HEK293 (cell line): ENCODE measurements at regions not wholly inside any gene's neighbourhood (a gene's known extent, or its start where the extent isn't known, plus 50 kb on each side); places are given as distances from the start of the nearest gene placed in this dataset.

Experiments
- CTCF ChIA-PET: fragments of 350-600 bp; formaldehyde crosslinking; extraction: SDS; loops from one replicate; lab custom pipeline; 2021; ENCODE audit warnings: antibody characterized with exemption; lab: Yijun Ruan, JAX
- POLR2A ChIA-PET: fragments of 300-600 bp; formaldehyde crosslinking; extraction: SDS; loops from one replicate; lab custom pipeline; 2020; ENCODE audit warnings: antibody characterized with exemption, inconsistent platforms; lab: Yijun Ruan, JAX
- H3K27ac ChIP-seq: fragments of 200-500 bp; sonication (Bioruptor generic); 2 replicates; pipeline ENCODE4 v1.5.1; 2014; ENCODE audit warnings: low read depth, low read length, control low read depth, inconsistent platforms; ENCODE audit errors: extremely low read depth
- H3K36me3 ChIP-seq, 2 experiments: fragments of 200-500 bp in 1 of 2; sonication (Bioruptor generic) in 1 of 2; 1 replicate in 1 of 2; 2 replicates in 1 of 2; pipeline ENCODE4 v1.5.1; 2014 to 2017; ENCODE audit warnings: inconsistent platforms in 2 of 2, low read length in 2 of 2; ENCODE audit not compliant: control insufficient read depth in 2 of 2, insufficient read depth in 1 of 2
- H3K4me1 ChIP-seq: fragments of 200-500 bp; sonication (Bioruptor generic); 2 replicates; pipeline ENCODE4 v1.5.1; 2014; ENCODE audit warnings: mild to moderate bottlenecking, low read length, inconsistent platforms; ENCODE audit not compliant: control insufficient read depth, insufficient read depth
- H3K4me3 ChIP-seq: 2 replicates; pipeline ENCODE4 v1.5.1; 2011; ENCODE audit warnings: low read depth, mild to moderate bottlenecking, control low read depth, low read length, moderate library complexity
- H3K9me3 ChIP-seq: fragments of 200-500 bp; sonication (Bioruptor generic); 2 replicates; pipeline ENCODE4 v1.5.1; 2014; ENCODE audit warnings: low read depth, low read length, inconsistent platforms; ENCODE audit not compliant: control insufficient read depth, insufficient read depth
- BCL11A ChIP-seq: fragments of 450-650 bp; formaldehyde crosslinking; IDR thresholded peaks from 2 replicates; pipeline ENCODE4 v1.5.1; 2016; ENCODE audit warnings: low read depth, missing biosample characterization, missing genetic modification characterization
- FEZF1 ChIP-seq: fragments of 450-650 bp; formaldehyde crosslinking; IDR thresholded peaks from 2 replicates; pipeline ENCODE4 v1.5.1; 2016; ENCODE audit warnings: missing biosample characterization, missing genetic modification characterization
- SCRT1 ChIP-seq: fragments of 450-650 bp; formaldehyde crosslinking; IDR thresholded peaks from 2 replicates; pipeline ENCODE4 v1.5.1; 2016; ENCODE audit warnings: missing biosample characterization, missing genetic modification characterization, borderline replicate concordance
- ZFP41 ChIP-seq: fragments of 450-650 bp; formaldehyde crosslinking; IDR thresholded peaks from 2 replicates; pipeline ENCODE4 v1.5.1; 2016; ENCODE audit warnings: missing biosample characterization, missing genetic modification characterization, borderline replicate concordance
- ZNF140 ChIP-seq: fragments of 450-650 bp; formaldehyde crosslinking; IDR thresholded peaks from 2 replicates; pipeline ENCODE4 v1.5.1; 2016; ENCODE audit warnings: missing biosample characterization, missing genetic modification characterization
- ZNF146 ChIP-seq: fragments of 450-650 bp; formaldehyde crosslinking; IDR thresholded peaks from 2 replicates; pipeline ENCODE4 v1.5.1; 2016; ENCODE audit warnings: missing biosample characterization, missing genetic modification characterization
- ZNF16 ChIP-seq: fragments of 450-650 bp; formaldehyde crosslinking; IDR thresholded peaks from 2 replicates; pipeline ENCODE4 v1.5.1; 2016; ENCODE audit warnings: low read depth, missing biosample characterization, missing genetic modification characterization
- ZNF184 ChIP-seq: fragments of 450-650 bp; IDR thresholded peaks from 2 replicates; pipeline ENCODE4 v1.5.1; 2018; ENCODE audit warnings: missing biosample characterization, mild to moderate bottlenecking, missing genetic modification characterization
- ZNF214 ChIP-seq: fragments of 450-650 bp; formaldehyde crosslinking; IDR thresholded peaks from 2 replicates; pipeline ENCODE4 v1.5.1; 2017; ENCODE audit warnings: missing biosample characterization, mild to moderate bottlenecking, missing genetic modification characterization, borderline replicate concordance
- ZNF221 ChIP-seq: fragments of 450-650 bp; formaldehyde crosslinking; IDR thresholded peaks from 2 replicates; pipeline ENCODE4 v1.5.1; 2017; ENCODE audit warnings: missing biosample characterization, missing genetic modification characterization, borderline replicate concordance
- ZNF324 ChIP-seq: fragments of 450-650 bp; formaldehyde crosslinking; IDR thresholded peaks from 2 replicates; pipeline ENCODE4 v1.5.1; 2016; ENCODE audit warnings: missing biosample characterization, missing genetic modification characterization
- ZNF560 ChIP-seq: fragments of 450-650 bp; formaldehyde crosslinking; IDR thresholded peaks from 2 replicates; pipeline ENCODE4 v1.5.1; 2017; ENCODE audit warnings: missing biosample characterization, missing genetic modification characterization, borderline replicate concordance
- ZNF837 ChIP-seq: fragments of 450-650 bp; formaldehyde crosslinking; IDR thresholded peaks from 2 replicates; pipeline ENCODE4 v1.5.1; 2016; ENCODE audit warnings: missing biosample characterization, missing genetic modification characterization
- TF ChIP-seq, protein P1 (sequence below): sonication (generic); formaldehyde crosslinking; IDR thresholded peaks from 2 replicates; pipeline ENCODE4 v1.8.1; 2022; ENCODE audit warnings: mild to moderate bottlenecking, moderate library complexity, missing genetic modification reagents
- TF ChIP-seq, protein P2 (sequence below): fragments of 450-650 bp; IDR thresholded peaks from 2 replicates; pipeline ENCODE4 v1.5.1; 2018; ENCODE audit warnings: missing biosample characterization, missing genetic modification characterization
- TF ChIP-seq, protein P3 (sequence below): fragments of 450-650 bp; formaldehyde crosslinking; IDR thresholded peaks from 2 replicates; pipeline ENCODE4 v1.5.1; 2016; ENCODE audit warnings: missing biosample characterization, missing genetic modification characterization
- TF ChIP-seq, protein P4 (sequence below): fragments of 450-650 bp; formaldehyde crosslinking; IDR thresholded peaks from 2 replicates; pipeline ENCODE4 v1.5.1; 2016; ENCODE audit warnings: missing biosample characterization, missing genetic modification characterization
- TF ChIP-seq, protein P5 (sequence below): fragments of 450-650 bp; formaldehyde crosslinking; IDR thresholded peaks from 2 replicates; pipeline ENCODE4 v1.5.1; 2016; ENCODE audit warnings: missing biosample characterization, missing genetic modification characterization, borderline replicate concordance

DNA sequence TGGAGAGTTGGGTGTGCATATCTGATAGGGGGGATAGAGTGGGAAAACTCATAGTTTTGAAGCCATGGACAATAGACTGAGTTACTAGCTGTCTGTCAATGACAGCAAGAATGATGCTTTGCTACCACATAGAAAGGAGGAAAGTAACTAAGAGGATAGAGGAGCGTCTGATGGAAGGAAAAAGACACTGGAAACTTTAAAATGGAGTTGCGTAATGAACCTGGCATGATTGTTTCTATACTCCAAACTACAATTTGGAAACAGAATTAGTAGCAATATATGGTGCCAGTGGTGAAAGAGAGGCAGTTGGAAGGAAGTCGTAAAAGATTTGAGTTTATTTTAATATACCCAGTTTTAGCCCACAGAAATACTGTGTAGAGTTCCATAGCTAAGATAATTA, 163.6 kb downstream of the TUSC7 start:
- no peaks in the 10 kb centered on the region for H3K9me3 ChIP-seq
- H3K27ac ChIP-seq: no peak overlapping the region
- no peaks in the 10 kb centered on the region for H3K36me3 ChIP-seq
- no peaks in the 10 kb centered on the region for H3K4me1 ChIP-seq
- TF ChIP-seq, protein P1, sequence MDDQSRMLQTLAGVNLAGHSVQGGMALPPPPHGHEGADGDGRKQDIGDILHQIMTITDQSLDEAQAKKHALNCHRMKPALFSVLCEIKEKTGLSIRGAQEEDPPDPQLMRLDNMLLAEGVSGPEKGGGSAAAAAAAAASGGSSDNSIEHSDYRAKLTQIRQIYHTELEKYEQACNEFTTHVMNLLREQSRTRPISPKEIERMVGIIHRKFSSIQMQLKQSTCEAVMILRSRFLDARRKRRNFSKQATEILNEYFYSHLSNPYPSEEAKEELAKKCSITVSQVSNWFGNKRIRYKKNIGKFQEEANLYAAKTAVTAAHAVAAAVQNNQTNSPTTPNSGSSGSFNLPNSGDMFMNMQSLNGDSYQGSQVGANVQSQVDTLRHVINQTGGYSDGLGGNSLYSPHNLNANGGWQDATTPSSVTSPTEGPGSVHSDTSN: no peak
- TF ChIP-seq ZNF560 (tag by site-specific recombination): no peak
- TF ChIP-seq ZFP41: no peak
- TF ChIP-seq, all 188 proteins: peak for 0
- no peak overlapping the region for H3K4me3 ChIP-seq
- ChIA-PET POLR2A (no interaction called here), CTCF (interaction anchor here (0.7 kb wide), 1 partner anchor 368 kb away, joined by 3 read pairs; no protein-coding TSS in a partner anchor)

DNA sequence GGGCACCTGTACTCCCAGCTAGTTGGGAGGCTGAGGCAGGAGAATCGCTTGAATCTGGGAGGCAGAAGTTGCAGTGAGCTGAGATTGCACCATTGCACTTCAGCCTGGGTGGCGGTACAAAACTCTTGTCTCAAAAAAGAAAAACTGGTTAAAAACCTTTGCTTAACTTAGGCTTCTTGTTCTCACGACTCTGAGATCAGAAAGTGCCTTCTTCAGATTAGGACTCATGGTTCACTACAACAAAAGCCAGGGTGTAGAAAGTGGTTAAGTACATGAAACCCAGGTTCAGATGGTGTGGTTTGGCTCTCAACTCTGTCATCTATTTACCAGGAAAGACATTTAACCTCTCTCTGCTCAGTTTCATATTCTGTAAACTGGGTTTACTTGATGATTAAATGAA, 168.4 kb downstream of the TUSC7 start:
- H3K27ac ChIP-seq: no peak overlapping the region
- H3K36me3 ChIP-seq: no peaks in the 10 kb centered on the region
- TF ChIP-seq BCL11A (tag by site-specific recombination) (no peak), ZNF837 (no peak), ZNF16 (no peak), ZNF140 (no peak), SCRT1 (tag by site-specific recombination) (no peak), ZNF221 (tag by site-specific recombination) (no peak), ZNF214 (no peak), ZNF146 (tag by site-specific recombination) (no peak), FEZF1 (tag by site-specific recombination) (no peak), ZNF184 (no peak), ZNF324 (tag by site-specific recombination) (no peak)
- TF ChIP-seq, protein P2, sequence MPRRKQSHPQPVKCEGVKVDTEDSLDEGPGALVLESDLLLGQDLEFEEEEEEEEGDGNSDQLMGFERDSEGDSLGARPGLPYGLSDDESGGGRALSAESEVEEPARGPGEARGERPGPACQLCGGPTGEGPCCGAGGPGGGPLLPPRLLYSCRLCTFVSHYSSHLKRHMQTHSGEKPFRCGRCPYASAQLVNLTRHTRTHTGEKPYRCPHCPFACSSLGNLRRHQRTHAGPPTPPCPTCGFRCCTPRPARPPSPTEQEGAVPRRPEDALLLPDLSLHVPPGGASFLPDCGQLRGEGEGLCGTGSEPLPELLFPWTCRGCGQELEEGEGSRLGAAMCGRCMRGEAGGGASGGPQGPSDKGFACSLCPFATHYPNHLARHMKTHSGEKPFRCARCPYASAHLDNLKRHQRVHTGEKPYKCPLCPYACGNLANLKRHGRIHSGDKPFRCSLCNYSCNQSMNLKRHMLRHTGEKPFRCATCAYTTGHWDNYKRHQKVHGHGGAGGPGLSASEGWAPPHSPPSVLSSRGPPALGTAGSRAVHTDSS (tag by site-specific recombination): no peak
- TF ChIP-seq, protein P3, sequence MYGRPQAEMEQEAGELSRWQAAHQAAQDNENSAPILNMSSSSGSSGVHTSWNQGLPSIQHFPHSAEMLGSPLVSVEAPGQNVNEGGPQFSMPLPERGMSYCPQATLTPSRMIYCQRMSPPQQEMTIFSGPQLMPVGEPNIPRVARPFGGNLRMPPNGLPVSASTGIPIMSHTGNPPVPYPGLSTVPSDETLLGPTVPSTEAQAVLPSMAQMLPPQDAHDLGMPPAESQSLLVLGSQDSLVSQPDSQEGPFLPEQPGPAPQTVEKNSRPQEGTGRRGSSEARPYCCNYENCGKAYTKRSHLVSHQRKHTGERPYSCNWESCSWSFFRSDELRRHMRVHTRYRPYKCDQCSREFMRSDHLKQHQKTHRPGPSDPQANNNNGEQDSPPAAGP: no peak
- TF ChIP-seq, protein P4, sequence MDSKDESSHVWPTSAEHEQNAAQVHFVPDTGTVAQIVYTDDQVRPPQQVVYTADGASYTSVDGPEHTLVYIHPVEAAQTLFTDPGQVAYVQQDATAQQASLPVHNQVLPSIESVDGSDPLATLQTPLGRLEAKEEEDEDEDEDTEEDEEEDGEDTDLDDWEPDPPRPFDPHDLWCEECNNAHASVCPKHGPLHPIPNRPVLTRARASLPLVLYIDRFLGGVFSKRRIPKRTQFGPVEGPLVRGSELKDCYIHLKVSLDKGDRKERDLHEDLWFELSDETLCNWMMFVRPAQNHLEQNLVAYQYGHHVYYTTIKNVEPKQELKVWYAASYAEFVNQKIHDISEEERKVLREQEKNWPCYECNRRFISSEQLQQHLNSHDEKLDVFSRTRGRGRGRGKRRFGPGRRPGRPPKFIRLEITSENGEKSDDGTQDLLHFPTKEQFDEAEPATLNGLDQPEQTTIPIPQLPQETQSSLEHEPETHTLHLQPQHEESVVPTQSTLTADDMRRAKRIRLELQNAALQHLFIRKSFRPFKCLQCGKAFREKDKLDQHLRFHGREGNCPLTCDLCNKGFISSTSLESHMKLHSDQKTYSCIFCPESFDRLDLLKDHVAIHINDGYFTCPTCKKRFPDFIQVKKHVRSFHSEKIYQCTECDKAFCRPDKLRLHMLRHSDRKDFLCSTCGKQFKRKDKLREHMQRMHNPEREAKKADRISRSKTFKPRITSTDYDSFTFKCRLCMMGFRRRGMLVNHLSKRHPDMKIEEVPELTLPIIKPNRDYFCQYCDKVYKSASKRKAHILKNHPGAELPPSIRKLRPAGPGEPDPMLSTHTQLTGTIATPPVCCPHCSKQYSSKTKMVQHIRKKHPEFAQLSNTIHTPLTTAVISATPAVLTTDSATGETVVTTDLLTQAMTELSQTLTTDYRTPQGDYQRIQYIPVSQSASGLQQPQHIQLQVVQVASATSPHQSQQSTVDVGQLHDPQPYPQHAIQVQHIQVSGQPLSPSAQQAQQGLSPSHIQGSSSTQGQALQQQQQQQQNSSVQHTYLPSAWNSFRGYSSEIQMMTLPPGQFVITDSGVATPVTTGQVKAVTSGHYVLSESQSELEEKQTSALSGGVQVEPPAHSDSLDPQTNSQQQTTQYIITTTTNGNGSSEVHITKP (tag by site-specific recombination): no peak
- TF ChIP-seq, protein P5, sequence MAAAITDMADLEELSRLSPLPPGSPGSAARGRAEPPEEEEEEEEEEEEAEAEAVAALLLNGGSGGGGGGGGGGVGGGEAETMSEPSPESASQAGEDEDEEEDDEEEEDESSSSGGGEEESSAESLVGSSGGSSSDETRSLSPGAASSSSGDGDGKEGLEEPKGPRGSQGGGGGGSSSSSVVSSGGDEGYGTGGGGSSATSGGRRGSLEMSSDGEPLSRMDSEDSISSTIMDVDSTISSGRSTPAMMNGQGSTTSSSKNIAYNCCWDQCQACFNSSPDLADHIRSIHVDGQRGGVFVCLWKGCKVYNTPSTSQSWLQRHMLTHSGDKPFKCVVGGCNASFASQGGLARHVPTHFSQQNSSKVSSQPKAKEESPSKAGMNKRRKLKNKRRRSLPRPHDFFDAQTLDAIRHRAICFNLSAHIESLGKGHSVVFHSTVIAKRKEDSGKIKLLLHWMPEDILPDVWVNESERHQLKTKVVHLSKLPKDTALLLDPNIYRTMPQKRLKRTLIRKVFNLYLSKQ (tag by site-specific recombination): no peak
- POLR2A ChIA-PET: no interaction called here
- H3K9me3 ChIP-seq: no peaks in the 10 kb centered on the region
- no peaks in the 10 kb centered on the region for H3K4me1 ChIP-seq
- no peak overlapping the region for H3K4me3 ChIP-seq
- CTCF ChIA-PET: no interaction called here
